Adrenal gland (tissue), 9 donors: ENCODE measurements at regions not wholly inside any gene's neighbourhood (a gene's known extent, or its start where the extent isn't known, plus 50 kb on each side); places are given as distances from the start of the nearest gene placed in this dataset.

Experiments
- DNase-seq, 7 donors: peaks; one replicate each; pipeline ENCODE4 v3.0.0-alpha.2; 2019 to 2020
- H3K27ac ChIP-seq, 5 donors: fragments of 200-600 bp; sonication (generic) in 4 of 5; 1 replicate in 3 of 5; 2 replicates in 2 of 5; pipeline versions ENCODE4 v1.5.1 to v1.8.0; 2016 to 2020; ENCODE audit warnings: mild to moderate bottlenecking in 1 of 5
- H3K27me3 ChIP-seq: fragments of 200-600 bp; 2 replicates; pipeline ENCODE4 v1.8.0; 2021
- H3K36me3 ChIP-seq, 2 donors: fragments of 200-600 bp; replicated peaks in 1 of 2; 1 replicate in 1 of 2; 2 replicates in 1 of 2; pipeline versions ENCODE4 v1.5.1 to v1.8.0; 2018 to 2022
- H3K4me1 ChIP-seq, 2 donors: fragments of 200-600 bp; replicated peaks in 1 of 2; 1 replicate in 1 of 2; 2 replicates in 1 of 2; pipeline versions ENCODE4 v1.5.1 to v1.8.0; 2018 to 2021
- H3K4me3 ChIP-seq, 4 donors: fragments of 200-600 bp; sonication (generic) in 3 of 4; one replicate each; pipeline ENCODE4 v1.5.1; 2016 to 2018
- H3K9me3 ChIP-seq, 3 donors: fragments of 200-600 bp; sonication (generic) in 1 of 3; replicated peaks in 1 of 3; 1 replicate in 2 of 3; 2 replicates in 1 of 3; pipeline versions ENCODE4 v1.5.1 to v1.8.0; 2016 to 2021
- POLR2A ChIP-seq, 2 donors: fragments of 450-650 bp; IDR thresholded peaks; one replicate each; pipeline ENCODE4 v1.6.1; 2017; ENCODE audit warnings: antibody characterized with exemption in 2 of 2, mild to moderate bottlenecking in 2 of 2, moderate library complexity in 1 of 2
- WGBS, 4 donors: extraction: QIAGEN DNeasy Blood & Tissue Kit in 2 of 4; methylation state at CpG; one replicate each; pipeline versions ENCODE4 v1.1.5 to v1.1.7; 2013 to 2017; 5-methylcytosine and 5-hydroxymethylcytosine counted together
- intact Hi-C, 2 donors: fragments of 100-400 bp; cut with DNase I; formaldehyde crosslinking; loops; one replicate each; pipeline versions ENCODE4 v1.14.1 to v1.15.0; 2022 to 2023
- TF ChIP-seq, protein P1 (sequence below), 6 experiments: fragments of 450-650 bp in 4 of 6; fragments of 200-600 bp in 2 of 6; sonication (generic) in 1 of 6; IDR thresholded peaks; 1 replicate in 5 of 6; 2 replicates in 1 of 6; pipeline versions ENCODE4 v1.5.1 to v1.8.0; 2016 to 2021; ENCODE audit warnings: antibody characterized with exemption in 6 of 6, mild to moderate bottlenecking in 2 of 6, moderate library complexity in 1 of 6
- donor health status: healthy with polysubstance abuse.
- donor health status: Bipolar disorder and iron deficiency.
- donor health status: DM: yes; HTN: yes; CAD: no.
- donor health status: DM: no; HTN: no; CAD: no.
- donor health status: DM: no; HTN: no; CAD: no.

DNA sequence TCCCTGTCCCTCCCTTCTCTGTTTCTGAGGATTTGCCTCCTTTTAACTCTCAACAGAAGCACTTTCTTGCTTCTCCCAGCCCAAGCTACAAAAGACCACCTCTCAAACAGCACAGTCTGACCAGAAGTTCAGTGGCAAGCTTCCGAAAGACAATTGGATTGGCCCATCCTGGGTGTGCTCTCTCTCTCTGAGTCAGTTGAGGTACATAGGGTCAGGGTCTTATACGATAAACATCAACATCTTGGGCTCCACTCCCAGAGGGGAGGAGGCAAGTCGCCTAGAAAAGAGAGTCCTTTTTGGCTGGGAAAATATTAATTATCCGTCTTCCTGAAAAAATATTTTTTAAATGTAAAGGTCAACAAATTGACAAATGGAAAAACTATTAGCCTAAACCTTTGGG lies 155.8 kb downstream of the TMCO5A start:
- H3K4me1 ChIP-seq: peaks cover 0 to 19% of the 10 kb centered on the region in 2 donors
- TF ChIP-seq, protein P1, sequence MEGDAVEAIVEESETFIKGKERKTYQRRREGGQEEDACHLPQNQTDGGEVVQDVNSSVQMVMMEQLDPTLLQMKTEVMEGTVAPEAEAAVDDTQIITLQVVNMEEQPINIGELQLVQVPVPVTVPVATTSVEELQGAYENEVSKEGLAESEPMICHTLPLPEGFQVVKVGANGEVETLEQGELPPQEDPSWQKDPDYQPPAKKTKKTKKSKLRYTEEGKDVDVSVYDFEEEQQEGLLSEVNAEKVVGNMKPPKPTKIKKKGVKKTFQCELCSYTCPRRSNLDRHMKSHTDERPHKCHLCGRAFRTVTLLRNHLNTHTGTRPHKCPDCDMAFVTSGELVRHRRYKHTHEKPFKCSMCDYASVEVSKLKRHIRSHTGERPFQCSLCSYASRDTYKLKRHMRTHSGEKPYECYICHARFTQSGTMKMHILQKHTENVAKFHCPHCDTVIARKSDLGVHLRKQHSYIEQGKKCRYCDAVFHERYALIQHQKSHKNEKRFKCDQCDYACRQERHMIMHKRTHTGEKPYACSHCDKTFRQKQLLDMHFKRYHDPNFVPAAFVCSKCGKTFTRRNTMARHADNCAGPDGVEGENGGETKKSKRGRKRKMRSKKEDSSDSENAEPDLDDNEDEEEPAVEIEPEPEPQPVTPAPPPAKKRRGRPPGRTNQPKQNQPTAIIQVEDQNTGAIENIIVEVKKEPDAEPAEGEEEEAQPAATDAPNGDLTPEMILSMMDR (IDR thresholded peaks at IDR 0.05): no peak
- no peak for TF ChIP-seq POLR2A (IDR thresholded peaks at IDR 0.05)
- WGBS, 4 donors: 48 to 69% (median 53%) methylated on average over 4 of the region's 4 CpGs
- DNase-seq: no peak
- H3K4me3 ChIP-seq: no peak overlapping the region
- H3K27ac ChIP-seq: no peak overlapping the region
- H3K27me3 ChIP-seq: no peaks in the 10 kb centered on the region
- intact Hi-C loops: no loop called here
- H3K9me3 ChIP-seq: no peaks in the 10 kb centered on the region
- no peaks in the 10 kb centered on the region for H3K36me3 ChIP-seq

DNA sequence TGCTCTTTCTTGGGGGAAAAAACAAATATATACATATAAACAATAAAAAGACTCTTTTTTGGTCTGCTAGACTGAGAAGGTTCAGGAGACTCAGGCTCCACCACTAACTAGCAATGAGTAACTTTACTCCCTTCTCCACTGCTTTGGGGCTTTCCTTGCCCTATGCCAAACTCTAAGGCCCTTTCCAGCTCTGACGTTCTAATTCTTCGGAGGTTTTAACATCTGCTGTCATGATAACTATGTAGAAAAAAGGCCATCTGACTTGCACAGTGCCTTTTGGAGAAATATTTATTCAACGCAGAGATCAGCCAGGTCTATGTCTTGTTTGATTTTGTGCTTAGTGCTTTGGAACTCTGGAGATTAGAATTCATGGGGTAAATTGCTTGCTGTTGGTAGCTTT lies 156.2 kb downstream of the TMCO5A start:
- DNase-seq: no peak
- no peaks in the 10 kb centered on the region for H3K36me3 ChIP-seq
- H3K9me3 ChIP-seq: no peaks in the 10 kb centered on the region
- intact Hi-C loops: no loop called here
- TF ChIP-seq POLR2A (IDR thresholded peaks at IDR 0.05): no peak
- no peak overlapping the region for H3K27ac ChIP-seq
- 64 to 77% (median 74%) methylated on average over 3 of the region's 3 CpGs for WGBS, 4 donors
- H3K27me3 ChIP-seq: no peaks in the 10 kb centered on the region
- H3K4me1 ChIP-seq: peaks cover 0 to 16% of the 10 kb centered on the region in 2 donors
- no peak overlapping the region for H3K4me3 ChIP-seq

DNA sequence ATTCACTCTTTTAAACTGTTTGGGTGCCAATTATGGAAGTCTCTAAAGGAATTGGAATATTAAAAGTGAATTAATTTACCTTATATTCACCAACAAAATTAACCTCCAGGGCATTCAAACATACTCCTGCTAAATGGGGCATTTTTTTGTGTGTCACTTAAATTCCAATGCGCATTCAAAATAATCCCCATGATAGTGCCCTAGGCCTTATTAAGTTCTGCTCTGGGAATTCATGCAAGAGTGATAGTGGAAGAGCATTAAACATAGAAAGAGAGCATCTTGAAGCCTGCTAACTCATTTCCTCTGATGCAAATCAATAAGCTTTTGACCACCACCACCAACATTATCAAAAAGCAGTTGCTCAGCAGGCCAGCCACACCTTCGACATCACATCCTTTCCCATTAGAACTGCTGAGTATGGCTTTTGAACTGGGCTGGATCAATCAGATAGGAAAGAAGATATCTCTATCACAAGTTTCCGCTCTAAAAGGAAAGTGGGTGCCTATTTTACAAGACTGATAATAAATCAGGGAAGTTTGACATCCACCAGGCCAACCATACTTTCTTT lies 156.7 kb downstream of the TMCO5A start:
- Histone ChIP-seq H3K27ac (no peak overlapping the region), H3K4me3 (no peak overlapping the region), H3K4me1 (peaks cover 0 to 12% of the 10 kb centered on the region in 2 donors), H3K36me3 (no peaks in the 10 kb centered on the region), H3K9me3 (no peaks in the 10 kb centered on the region), H3K27me3 (no peaks in the 10 kb centered on the region)
- no peak for DNase-seq
- 92 to 100% (median 98%) methylated on average over 3 of the region's 3 CpGs for WGBS, 4 donors
- TF ChIP-seq POLR2A (IDR thresholded peaks at IDR 0.05): no peak
- TF ChIP-seq, protein P1 (IDR thresholded peaks at IDR 0.05): no peak
- intact Hi-C loops: no loop called here

DNA sequence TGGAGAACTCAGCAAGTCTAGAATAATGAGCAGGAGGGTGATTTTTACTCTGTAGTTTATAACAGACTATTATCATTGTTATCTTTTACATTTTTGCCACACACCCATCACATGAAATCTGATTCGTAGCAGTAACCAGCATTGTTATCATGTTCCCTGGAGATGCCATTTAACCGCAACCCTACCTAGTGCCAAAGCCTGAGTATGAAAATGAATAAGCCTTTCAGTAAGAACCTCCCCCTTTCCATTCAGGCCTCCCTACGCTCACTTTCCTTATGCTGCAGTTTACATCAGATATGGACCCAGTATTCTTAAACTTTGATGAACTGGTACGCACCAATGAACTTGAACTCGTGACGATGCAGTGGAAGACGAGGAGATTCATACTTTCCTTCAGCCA lies 158.7 kb upstream of the SPRED1 start:
- TF ChIP-seq POLR2A (IDR thresholded peaks at IDR 0.05): no peak
- TF ChIP-seq, protein P1 (IDR thresholded peaks at IDR 0.05): no peak
- no peaks in the 10 kb centered on the region for H3K27me3 ChIP-seq
- no peaks in the 10 kb centered on the region for H3K9me3 ChIP-seq
- no peak overlapping the region for H3K4me3 ChIP-seq
- intact Hi-C loops: no loop called here
- 91 to 97% (median 93%) methylated on average over 7 of the region's 7 CpGs for WGBS, 4 donors
- DNase-seq: no peak
- peaks cover 0 to 8% of the 10 kb centered on the region in 2 donors for H3K4me1 ChIP-seq
- no peaks in the 10 kb centered on the region for H3K36me3 ChIP-seq
- H3K27ac ChIP-seq: no peak overlapping the region

DNA sequence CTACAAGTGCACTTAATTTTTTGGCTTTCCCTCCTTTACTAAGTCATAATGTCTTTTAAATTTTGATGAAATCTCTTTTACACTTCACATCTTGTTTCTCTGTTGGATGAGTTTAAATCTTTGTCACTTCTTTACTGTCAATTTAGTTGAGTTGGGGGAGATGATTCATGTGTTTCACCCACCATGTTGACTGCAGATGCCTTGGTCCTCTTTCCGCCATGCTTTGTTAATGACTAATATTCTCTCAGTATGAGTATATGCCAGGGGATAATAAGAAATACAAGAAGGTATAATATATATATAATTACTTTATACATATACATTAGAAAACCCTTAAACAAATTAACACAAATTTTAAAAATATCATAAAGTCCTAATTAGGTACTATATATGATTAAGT lies 149.7 kb upstream of the SPRED1 start:
- Histone ChIP-seq H3K9me3 (no peaks in the 10 kb centered on the region), H3K4me1 (no peaks in the 10 kb centered on the region), H3K27me3 (no peaks in the 10 kb centered on the region), H3K4me3 (no peak overlapping the region), H3K36me3 (no peaks in the 10 kb centered on the region), H3K27ac (no peak overlapping the region)
- TF ChIP-seq, protein P1 (IDR thresholded peaks at IDR 0.05): no peak
- TF ChIP-seq POLR2A (IDR thresholded peaks at IDR 0.05): no peak
- 92 to 95% (median 94%) methylated on average over 1 of the region's 1 CpG for WGBS, 4 donors
- DNase-seq: no peak
- intact Hi-C loops: no loop called here
